Thoracic aorta (tissue), 2 donors: ENCODE measurements at regions not wholly inside any gene's neighbourhood (a gene's known extent, or its start where the extent isn't known, plus 50 kb on each side); places are given as distances from the start of the nearest gene placed in this dataset.

Source experiments
- ATAC-seq: fragments of 150-250 bp; one replicate; pipeline ENCODE4 v1.8.0; 2017; ENCODE audit warnings: low read depth; ENCODE audit not compliant: insufficient number of reproducible peaks, low FRiP score
- DNase-seq: peaks from one replicate; pipeline ENCODE4 v3.0.0-alpha.2; 2020; ENCODE audit warnings: low spot score
- H3K27ac ChIP-seq, 2 donors: fragments of 200-600 bp; sonication (generic); 1 replicate in 1 of 2; 2 replicates in 1 of 2; pipeline ENCODE4 v1.5.1; 2016; ENCODE audit warnings: mild to moderate bottlenecking in 2 of 2, moderate library complexity in 2 of 2
- H3K27me3 ChIP-seq: fragments of 200-600 bp; sonication (generic); replicated peaks from 2 replicates; pipeline ENCODE4 v1.6.0; 2016; ENCODE audit warnings: mild to moderate bottlenecking; ENCODE audit not compliant: insufficient read depth
- H3K36me3 ChIP-seq: fragments of 200-600 bp; sonication (generic); one replicate; pipeline ENCODE4 v1.5.1; 2016
- H3K4me1 ChIP-seq, 2 donors: fragments of 200-600 bp; sonication (generic); 1 replicate in 1 of 2; 2 replicates in 1 of 2; pipeline versions ENCODE4 v1.5.1 to v1.6.0; 2016; ENCODE audit warnings: low read depth in 2 of 2, mild to moderate bottlenecking in 1 of 2; ENCODE audit not compliant: control insufficient read depth in 1 of 2
- H3K4me3 ChIP-seq: fragments of 200-600 bp; sonication (generic); 2 replicates; pipeline ENCODE4 v1.5.1; 2016; ENCODE audit warnings: mild to moderate bottlenecking
- H3K9me3 ChIP-seq: fragments of 200-600 bp; sonication (generic); 2 replicates; pipeline ENCODE4 v1.5.1; 2016
- TF ChIP-seq, protein P1 (sequence below): fragments of 200-600 bp; sonication (generic); IDR thresholded peaks from one replicate; pipeline ENCODE4 v1.5.1; 2019; ENCODE audit warnings: antibody characterized with exemption

GRCh38 chr20:60254901-60255411, 296.7 kb downstream of the CDH26 start:
- Histone ChIP-seq H3K27me3 (no peaks in the 10 kb centered on the region), H3K4me1 (no peaks in the 10 kb centered on the region), H3K27ac (no peak overlapping the region), H3K4me3 (no peak overlapping the region), H3K36me3 (no peaks in the 10 kb centered on the region), H3K9me3 (no peaks in the 10 kb centered on the region)
- ATAC-seq (no peak), DNase-seq (no peak)
- TF ChIP-seq, protein P1, sequence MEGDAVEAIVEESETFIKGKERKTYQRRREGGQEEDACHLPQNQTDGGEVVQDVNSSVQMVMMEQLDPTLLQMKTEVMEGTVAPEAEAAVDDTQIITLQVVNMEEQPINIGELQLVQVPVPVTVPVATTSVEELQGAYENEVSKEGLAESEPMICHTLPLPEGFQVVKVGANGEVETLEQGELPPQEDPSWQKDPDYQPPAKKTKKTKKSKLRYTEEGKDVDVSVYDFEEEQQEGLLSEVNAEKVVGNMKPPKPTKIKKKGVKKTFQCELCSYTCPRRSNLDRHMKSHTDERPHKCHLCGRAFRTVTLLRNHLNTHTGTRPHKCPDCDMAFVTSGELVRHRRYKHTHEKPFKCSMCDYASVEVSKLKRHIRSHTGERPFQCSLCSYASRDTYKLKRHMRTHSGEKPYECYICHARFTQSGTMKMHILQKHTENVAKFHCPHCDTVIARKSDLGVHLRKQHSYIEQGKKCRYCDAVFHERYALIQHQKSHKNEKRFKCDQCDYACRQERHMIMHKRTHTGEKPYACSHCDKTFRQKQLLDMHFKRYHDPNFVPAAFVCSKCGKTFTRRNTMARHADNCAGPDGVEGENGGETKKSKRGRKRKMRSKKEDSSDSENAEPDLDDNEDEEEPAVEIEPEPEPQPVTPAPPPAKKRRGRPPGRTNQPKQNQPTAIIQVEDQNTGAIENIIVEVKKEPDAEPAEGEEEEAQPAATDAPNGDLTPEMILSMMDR = no peak

DNA sequence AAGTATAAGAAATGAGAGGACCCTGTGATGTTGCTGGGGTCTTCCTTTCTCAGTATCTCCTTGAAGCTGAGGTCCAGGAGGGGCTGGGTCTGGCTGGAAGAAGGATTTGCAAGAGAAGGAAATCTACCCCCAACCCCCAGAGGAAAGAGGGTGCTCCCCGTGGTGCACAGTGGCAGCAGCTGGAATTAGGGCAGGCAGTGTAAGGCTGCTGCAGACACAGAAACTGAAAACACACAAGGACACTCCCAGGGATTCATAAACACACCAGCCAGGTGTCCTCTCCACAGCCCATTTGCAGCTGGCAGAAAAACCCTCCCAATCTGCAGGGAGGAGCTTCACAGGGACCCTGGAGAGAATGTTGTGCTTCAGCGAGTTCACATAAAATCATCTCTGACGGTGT, 297.2 kb downstream of the CDH26 start:
- Histone ChIP-seq H3K36me3 (no peaks in the 10 kb centered on the region), H3K4me1 (no peaks in the 10 kb centered on the region), H3K27me3 (no peaks in the 10 kb centered on the region), H3K27ac (no peak overlapping the region), H3K4me3 (no peak overlapping the region), H3K9me3 (no peaks in the 10 kb centered on the region)
- ATAC-seq (no peak), DNase-seq (no peak)
- TF ChIP-seq, protein P1 = no peak

- H3K4me3 ChIP-seq = no peak overlapping the region
- H3K4me1 ChIP-seq = no peaks in the 10 kb centered on the region
- no peak overlapping the region for H3K27ac ChIP-seq
- TF ChIP-seq, protein P1 = no peak
- no peaks in the 10 kb centered on the region for H3K27me3 ChIP-seq
- DNase-seq (no peak), ATAC-seq (no peak)
- no peaks in the 10 kb centered on the region for H3K9me3 ChIP-seq
- no peaks in the 10 kb centered on the region for H3K36me3 ChIP-seq
These were observed 297.6 kb downstream of the CDH26 start for GRCh38 chr20:60255866-60256265.

- ATAC-seq (no peak), DNase-seq (no peak)
- Histone ChIP-seq H3K4me3 (no peak overlapping the region), H3K36me3 (no peaks in the 10 kb centered on the region), H3K27ac (no peak overlapping the region), H3K27me3 (no peaks in the 10 kb centered on the region), H3K9me3 (no peaks in the 10 kb centered on the region), H3K4me1 (no peaks in the 10 kb centered on the region)
- TF ChIP-seq, protein P1 = no peak
These were observed 298.6 kb downstream of the CDH26 start for GRCh38 chr20:60256811-60257210.

DNA sequence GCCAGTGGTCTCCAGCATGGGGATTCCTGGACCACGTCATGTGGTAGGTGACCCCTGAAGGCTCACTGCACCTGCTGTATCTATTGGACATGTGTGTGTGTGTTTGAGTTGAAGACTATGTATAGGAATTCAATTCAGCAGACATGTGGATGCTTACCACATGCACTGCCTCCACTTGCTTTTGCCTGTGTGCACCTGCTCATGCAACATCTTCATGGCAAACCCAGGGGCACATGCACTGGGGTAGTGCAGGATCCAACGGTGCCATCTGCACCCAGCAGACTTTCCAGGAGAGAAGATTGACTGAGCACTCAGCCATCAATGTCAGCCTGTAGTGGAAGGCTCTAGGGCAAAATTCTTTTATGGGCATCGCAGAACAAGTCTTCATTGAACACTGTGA, 299.4 kb downstream of the CDH26 start:
- no peaks in the 10 kb centered on the region for H3K27me3 ChIP-seq
- no peak overlapping the region for H3K27ac ChIP-seq
- no peak overlapping the region for H3K4me3 ChIP-seq
- H3K4me1 ChIP-seq = no peaks in the 10 kb centered on the region
- TF ChIP-seq, protein P1 = no peak
- DNase-seq = no peak
- ATAC-seq = no peak
- no peaks in the 10 kb centered on the region for H3K9me3 ChIP-seq
- H3K36me3 ChIP-seq = no peaks in the 10 kb centered on the region
